Activated T-cell treated with anti-CD3 and anti-CD28 coated beads for 4 hours (primary cell): ENCODE measurements at regions not wholly inside any gene's neighbourhood (a gene's known extent, or its start where the extent isn't known, plus 50 kb on each side); places are given as distances from the start of the nearest gene placed in this dataset.

ENCODE experiments used
- DNase-seq: peaks from one replicate; pipeline ENCODE4 v3.0.0-alpha.2; 2020

DNA sequence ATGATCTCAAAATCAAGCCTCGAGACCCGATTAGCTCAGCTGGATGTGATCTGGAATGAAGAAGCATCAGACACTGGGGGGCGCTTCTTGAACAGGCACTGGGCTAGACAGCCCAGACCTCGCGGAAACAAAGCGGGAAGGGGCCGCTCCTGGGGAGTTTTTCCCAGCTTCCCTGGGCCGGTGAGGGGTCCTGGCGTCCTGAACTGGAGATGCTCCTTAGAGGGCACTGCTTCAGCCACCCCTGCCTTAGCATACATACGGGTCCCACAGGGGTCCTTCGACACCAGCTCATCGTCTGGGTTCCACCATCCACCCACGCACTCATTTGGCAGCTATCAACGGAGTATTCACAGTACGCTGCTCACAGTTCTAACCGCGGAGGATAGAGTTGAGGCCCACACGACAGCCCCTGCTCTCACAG is 146.7 kb downstream of the TSN start:
- DNase-seq = no peak

- no peak for DNase-seq
These were observed 147.2 kb downstream of the TSN start for GRCh38 chr2:121902616-121903015.

GRCh38 chr2:121903037-121903689 is 147.7 kb downstream of the TSN start:
- DNase-seq = no peak

DNA sequence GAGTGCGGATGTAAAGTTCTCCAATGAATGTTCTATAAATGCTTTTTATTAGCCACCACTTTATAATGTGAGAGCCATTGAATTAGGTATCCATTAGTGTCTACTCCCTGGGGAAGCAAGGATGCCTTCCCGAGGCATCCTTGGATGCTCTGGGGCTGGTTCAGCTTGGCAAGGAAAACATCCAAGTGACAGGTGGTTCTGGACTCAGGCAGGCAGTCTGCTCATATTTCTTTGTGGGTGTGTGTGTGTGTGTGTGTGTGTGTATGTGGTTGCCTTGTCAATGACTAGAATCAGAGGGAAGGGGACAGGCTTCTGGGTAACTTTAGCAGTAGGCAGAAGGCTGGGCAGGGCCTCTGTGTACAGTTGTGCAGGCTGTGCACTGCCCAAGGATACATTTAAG is 149.2 kb downstream of the TSN start:
- DNase-seq = no peak

DNA sequence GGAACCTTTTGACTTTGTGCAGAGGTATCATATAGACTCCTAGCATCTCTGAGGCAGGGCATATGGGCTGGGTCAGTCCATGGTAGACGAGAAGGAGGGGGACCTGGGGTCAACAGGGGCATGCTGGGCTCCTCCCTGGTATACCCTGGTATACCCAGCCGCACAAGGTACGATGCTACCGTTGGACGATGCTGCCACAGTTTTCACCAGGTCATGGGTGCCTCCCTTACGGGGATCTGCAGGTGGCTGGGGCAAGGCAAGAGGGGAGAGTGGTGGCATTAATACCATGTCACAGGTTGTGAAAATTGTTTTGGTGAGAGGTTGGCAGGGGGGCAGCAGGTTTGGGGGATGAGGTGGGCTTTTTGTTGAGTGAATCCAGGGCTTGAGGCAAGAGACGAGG is 149.8 kb downstream of the TSN start:
- no peak for DNase-seq

DNA sequence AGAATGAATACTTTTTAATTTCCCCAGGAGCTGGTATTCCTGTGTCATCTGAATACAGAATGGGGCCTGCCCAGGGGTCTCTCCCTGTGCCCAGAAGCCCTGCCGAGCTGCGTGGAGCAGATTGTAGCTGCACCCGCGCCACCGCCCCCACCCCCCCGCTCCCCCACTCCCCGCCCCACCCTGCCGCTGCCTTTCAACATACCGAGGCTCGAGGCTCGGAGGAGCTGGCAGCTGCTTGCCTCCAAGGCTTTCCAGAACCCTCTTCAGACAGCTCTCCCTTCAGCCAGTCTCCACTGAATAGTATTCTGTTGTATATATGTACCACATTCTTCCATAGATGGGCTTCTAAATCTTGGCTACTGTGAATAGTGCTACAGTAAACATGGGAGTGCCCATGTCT is 150.7 kb downstream of the TSN start:
- DNase-seq = no peak

DNA sequence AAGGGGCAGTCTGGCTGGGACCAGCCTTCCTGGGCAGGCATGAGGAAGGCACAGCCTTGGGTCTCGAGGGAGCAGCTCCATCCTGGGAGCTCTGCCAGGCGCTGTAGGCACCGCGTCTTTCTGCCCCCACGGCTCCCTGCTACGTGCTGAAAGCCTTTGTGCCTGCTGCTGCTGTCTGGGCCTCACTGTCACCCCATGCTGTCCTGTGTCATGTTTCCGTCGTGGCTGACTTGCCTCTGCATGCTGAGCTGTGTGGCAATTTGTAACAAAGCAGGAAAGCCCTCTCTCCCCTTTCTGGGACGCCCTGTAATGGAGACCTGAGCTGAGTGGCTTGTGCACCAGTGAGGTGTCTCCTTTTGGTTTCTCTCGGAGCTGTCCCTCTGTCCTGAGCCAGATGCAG is 152.5 kb downstream of the TSN start:
- DNase-seq = no peak

- no peak for DNase-seq
These were observed 154.7 kb downstream of the TSN start for GRCh38 chr2:121910139-121910538.

DNA sequence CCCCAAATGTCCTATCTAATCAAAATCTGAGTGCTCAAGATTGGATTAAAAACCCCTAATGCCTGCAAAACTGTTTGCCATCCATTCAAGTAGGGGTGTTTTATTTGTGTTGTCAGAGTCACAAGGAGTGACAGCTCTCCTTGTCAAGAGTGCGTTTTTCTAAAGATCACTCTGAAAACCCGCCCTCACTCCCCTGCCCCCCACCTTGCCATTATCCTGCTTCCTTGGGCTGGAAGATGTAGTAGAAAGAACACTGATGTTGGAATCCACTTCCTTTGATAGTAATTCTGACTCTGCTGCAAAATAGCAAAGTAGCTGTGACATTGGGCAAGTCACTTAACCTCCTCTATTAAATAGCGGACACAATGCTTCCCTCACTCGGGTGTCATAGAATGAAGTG is 155.6 kb downstream of the TSN start:
- DNase-seq = no peak

- no peak for DNase-seq
These were observed 161.7 kb downstream of the TSN start for GRCh38 chr2:121917143-121917542.

GRCh38 chr2:121918231-121918630 is 162.8 kb downstream of the TSN start:
- no peak for DNase-seq

GRCh38 chr2:121919803-121920202 is 164.4 kb downstream of the TSN start:
- DNase-seq = no peak

DNA sequence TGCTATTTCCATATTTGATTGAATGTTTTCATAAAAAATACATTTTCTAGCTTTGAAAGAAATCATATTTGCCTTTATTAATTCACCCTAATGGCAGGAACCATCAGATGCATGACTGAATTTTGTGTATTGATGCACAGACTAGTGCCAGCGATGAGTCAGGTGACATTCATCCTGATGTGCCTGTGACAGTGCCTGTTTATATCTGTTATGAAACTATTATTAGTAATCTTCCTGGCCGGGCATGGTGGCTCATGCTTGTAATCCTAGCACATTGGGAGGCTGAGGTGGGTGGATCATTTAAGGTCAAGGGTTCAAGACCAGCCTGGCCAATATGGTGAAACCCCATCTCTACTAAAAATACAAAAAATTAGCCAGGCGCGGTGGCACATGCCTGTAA is 170.0 kb downstream of the TSN start:
- DNase-seq = no peak

DNA sequence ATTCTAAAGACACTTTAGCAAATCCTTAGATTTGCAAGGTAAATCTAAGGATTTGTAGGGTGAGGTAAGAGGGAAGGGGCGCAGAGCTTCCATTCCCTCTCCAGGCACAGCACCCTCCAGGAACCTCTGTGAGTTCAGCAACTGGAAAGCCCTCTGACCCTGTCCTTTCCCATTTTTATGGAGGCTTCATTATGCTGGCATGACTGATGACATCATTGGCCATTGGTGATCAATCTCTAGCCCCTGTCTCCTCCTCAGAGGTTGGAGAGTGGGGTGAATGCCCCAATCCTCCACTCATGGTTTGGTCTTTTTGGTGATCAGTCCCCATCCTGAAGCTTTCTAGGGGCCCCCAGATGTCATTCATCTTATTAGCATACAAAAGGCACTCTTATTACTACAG is 187.8 kb downstream of the TSN start:
- no peak for DNase-seq

- DNase-seq = no peak
These were observed 188.8 kb downstream of the TSN start for GRCh38 chr2:121944072-121944831.

DNA sequence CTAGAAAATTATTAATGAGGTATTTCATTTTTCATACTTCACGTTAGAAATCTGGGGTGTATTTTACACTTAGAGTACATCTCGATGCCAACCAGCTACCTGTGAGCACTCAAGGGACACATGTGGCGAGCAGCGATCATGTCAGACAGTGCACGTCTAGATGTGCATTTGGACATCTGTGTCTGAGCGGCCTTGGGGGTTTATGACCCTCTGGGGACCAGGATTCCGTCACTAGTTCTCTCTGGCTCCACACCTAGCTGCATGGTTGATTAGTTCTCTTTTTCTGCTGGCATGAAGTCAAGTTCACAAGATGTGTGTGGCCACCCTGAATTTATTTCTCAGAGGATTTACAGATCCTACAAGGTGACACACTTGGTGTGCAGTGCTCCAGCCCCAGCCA is 192.2 kb downstream of the TSN start:
- DNase-seq = no peak

- DNase-seq = no peak
These were observed 193.8 kb downstream of the TSN start for GRCh38 chr2:121949271-121949670.

DNA sequence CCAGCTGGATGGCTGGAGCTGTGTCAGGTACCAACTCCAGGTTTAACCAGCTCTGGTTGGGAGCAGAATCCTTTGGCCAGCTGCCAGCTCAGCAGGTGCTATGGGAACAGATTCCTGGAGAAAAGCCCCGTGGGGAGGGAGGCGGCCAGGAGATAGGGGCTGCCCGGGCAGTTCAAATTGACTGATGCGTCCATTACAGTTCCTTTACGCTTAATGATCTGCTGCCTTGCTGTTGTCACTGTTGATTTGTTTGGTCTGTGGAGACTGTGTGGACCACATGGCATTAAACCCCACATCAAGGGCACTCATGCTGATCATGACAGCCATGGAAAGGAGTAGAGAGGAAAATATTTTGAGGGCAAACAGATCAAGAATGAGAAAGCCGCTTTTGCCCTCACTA is 200.0 kb downstream of the TSN start:
- DNase-seq = no peak

GRCh38 chr2:121955872-121956271 is 200.4 kb downstream of the TSN start:
- DNase-seq = no peak

- DNase-seq = no peak
These were observed 204.8 kb downstream of the TSN start for GRCh38 chr2:121960251-121960650.

DNA sequence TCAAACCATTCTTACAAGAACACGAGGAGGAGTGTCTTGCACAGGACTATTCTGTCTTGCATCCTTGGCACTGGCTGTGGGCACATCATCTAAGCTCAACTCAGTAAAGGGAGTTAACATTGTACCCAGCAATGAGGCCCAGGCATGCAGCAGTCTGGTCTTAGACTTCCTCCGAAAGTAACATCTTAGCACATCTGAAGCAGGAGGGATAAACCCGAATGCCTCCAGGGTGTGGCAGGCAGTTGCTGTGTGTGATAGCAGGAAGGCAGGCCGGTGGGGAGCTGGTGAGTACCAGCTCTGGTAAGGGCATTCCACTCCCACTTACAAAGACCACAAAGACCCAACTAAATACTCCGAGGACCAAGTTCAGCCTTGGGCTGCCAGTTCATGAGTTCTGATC is 206.3 kb downstream of the TSN start:
- no peak for DNase-seq

DNA sequence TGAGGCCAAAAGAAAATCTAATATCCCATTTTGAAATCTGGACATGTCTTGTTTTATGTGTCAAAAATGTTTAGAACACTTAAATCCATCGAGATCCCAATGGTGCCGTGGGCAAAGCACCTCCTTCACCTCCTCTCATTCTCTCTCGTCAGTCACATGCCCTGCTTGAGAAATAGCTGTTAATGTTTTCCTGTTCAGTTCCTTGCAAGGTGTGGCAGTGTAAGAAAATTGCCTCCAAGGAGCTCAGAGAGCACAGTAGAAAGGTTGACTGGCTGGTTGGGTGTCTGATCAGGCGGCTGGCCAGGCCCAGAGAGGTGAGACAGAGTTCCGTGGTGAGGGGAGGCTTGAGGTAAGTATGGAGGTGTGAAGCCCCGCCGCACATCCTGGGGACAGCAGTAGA is 210.2 kb downstream of the TSN start:
- no peak for DNase-seq

DNA sequence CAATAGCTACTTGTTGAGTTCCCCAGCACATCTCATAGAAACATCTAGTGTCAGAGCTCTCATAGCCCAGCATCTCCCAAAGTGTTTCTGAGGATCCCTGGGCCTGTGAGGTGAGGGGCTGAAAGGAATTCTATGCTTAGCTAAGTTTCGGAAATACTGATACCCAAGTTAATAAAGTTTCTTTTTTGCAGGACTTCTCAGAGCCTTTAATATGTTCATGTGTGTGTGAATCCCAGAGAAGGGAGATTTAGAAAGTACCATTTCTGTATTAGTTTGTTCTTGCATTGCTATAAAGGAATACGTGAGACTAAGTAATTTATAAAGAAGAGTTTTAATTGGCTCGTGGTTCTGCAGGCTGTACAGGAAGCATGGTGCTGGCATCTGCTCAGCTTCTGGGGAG is 211.2 kb downstream of the TSN start:
- DNase-seq = no peak

- no peak for DNase-seq
These were observed 213.7 kb downstream of the TSN start for GRCh38 chr2:121969166-121969565.
